Endothelial cell of umbilical vein (primary cell): ENCODE measurements at regions not wholly inside any gene's neighbourhood (a gene's known extent, or its start where the extent isn't known, plus 50 kb on each side); places are given as distances from the start of the nearest gene placed in this dataset.

Experiments
- EZH2 ChIP-seq: IDR thresholded peaks from 2 replicates; pipeline ENCODE4 v1.6.1; 2012; ENCODE audit warnings: borderline replicate concordance, low read depth, mild to moderate bottlenecking, moderate library complexity, low read length, inconsistent platforms; ENCODE audit not compliant: severe bottlenecking
- POLR2A ChIP-seq: IDR thresholded peaks from 2 replicates; pipeline ENCODE4 v1.6.1; 2012; ENCODE audit warnings: low read depth, mild to moderate bottlenecking, control low read depth, low read length
- TF ChIP-seq, protein P1 (sequence below), 2 donors: IDR thresholded peaks; 1 replicate in 1 of 2; 2 replicates in 1 of 2; pipeline ENCODE4 v1.5.1; 2011; ENCODE audit warnings: low read length in 2 of 2, mild to moderate bottlenecking in 2 of 2, moderate library complexity in 2 of 2, control low read depth in 1 of 2, inconsistent platforms in 1 of 2, low read depth in 1 of 2; ENCODE audit not compliant: insufficient read depth in 1 of 2; ENCODE audit errors: extremely low read depth in 1 of 2

DNA sequence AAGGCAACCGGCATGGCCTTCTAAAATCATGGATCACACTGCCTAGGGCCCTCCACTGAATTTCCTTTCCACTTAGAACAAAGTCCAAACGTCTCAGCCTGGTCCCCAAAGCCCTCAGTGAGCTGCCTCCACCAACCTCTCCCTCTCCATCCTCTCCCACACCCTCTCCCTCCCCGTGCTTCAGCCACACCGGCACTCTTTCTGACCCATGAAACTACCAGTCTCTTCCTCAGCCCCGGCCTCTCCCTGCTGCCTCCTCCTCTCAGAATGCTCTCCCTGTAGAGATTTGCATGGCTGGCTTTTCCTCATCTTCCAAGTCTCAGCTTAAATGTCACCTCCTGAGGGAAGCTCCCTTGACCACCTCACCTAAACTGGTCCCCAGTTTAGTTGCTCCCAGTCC lies 219.0 kb upstream of the ZMIZ1 start:
- TF ChIP-seq, protein P1, sequence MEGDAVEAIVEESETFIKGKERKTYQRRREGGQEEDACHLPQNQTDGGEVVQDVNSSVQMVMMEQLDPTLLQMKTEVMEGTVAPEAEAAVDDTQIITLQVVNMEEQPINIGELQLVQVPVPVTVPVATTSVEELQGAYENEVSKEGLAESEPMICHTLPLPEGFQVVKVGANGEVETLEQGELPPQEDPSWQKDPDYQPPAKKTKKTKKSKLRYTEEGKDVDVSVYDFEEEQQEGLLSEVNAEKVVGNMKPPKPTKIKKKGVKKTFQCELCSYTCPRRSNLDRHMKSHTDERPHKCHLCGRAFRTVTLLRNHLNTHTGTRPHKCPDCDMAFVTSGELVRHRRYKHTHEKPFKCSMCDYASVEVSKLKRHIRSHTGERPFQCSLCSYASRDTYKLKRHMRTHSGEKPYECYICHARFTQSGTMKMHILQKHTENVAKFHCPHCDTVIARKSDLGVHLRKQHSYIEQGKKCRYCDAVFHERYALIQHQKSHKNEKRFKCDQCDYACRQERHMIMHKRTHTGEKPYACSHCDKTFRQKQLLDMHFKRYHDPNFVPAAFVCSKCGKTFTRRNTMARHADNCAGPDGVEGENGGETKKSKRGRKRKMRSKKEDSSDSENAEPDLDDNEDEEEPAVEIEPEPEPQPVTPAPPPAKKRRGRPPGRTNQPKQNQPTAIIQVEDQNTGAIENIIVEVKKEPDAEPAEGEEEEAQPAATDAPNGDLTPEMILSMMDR (IDR thresholded peaks at IDR 0.05; ENCODE audit: extremely low read depth in 1 of 2, insufficient read depth in 1 of 2, low read depth in 1 of 2, low read length in 2 of 2) = no peak
- TF ChIP-seq EZH2 = no peak
- TF ChIP-seq POLR2A = no peak
